ENCODE measurements at regions not wholly inside any gene's neighbourhood (a gene's known extent, or its start where the extent isn't known, plus 50 kb on each side); places are given as distances from the start of the nearest gene placed in this dataset.

DNA sequence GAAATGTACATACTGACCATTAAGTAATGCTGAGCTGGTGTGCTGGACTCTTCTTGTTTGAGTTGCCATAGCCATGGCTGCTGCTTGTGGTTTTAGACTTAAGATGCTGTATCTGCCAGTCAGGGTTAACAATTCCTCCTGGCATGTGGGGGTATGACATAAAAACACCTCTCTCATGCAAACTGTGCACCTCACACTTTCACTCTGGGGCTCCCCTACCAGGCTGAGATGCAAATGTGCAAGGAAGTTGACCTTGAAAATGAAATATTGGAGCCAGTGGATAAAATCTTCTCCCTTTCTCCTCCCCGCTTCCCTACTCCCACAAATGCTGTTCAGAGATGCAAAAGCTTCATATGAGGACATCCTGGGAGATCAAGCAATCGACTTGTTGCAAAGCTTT, 198.8 kb downstream of the FCRL5 start:
- TF ChIP-seq CTCF (IDR thresholded peaks at IDR 0.05) (no peak), ZFX (IDR thresholded peaks at IDR 0.05; ENCODE audit: borderline replicate concordance) (no peak)

All from 22Rv1 (cell line).